ENCODE measurements at regions not wholly inside any gene's neighbourhood (a gene's known extent, or its start where the extent isn't known, plus 50 kb on each side); places are given as distances from the start of the nearest gene placed in this dataset.

DNA sequence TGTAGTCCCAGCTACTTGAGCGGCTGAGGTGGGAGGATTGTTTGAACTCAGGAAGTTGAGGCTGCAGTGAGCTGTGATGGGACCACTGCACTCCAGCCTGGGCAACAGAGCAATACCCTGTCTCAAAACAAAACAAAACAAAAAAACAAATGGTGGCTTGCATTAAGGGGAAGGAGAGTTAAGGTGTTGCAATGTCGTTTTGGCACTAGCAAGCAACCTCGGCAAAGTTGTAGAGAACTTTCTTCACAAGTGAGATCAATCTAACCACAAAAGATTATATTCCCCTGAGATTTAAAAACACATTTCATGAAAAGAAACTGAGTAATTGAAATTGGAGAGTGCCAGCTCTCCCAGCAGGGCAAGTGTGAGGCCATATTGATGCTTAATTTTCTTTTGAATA lies 153.7 kb downstream of the KLF5 start:
- H3K4me1 ChIP-seq, result no peaks in the 10 kb centered on the region
- WGBS, result 84% methylated on average over 3 of the region's 3 CpGs
- H3K27me3 ChIP-seq, result no peaks in the 10 kb centered on the region
- DNase-seq (ENCODE audit: extremely low spot score), result no peak
- H3K9me3 ChIP-seq, result no peaks in the 10 kb centered on the region
- H3K36me3 ChIP-seq, result no peaks in the 10 kb centered on the region
- H3K4me3 ChIP-seq, result no peak overlapping the region
- TF ChIP-seq EP300 (IDR thresholded peaks at IDR 0.05) (no peak), POLR2AphosphoS5 (IDR thresholded peaks at IDR 0.05) (no peak), POLR2A (IDR thresholded peaks at IDR 0.05; ENCODE audit: low read depth) (no peak)
- TF ChIP-seq, protein P1, sequence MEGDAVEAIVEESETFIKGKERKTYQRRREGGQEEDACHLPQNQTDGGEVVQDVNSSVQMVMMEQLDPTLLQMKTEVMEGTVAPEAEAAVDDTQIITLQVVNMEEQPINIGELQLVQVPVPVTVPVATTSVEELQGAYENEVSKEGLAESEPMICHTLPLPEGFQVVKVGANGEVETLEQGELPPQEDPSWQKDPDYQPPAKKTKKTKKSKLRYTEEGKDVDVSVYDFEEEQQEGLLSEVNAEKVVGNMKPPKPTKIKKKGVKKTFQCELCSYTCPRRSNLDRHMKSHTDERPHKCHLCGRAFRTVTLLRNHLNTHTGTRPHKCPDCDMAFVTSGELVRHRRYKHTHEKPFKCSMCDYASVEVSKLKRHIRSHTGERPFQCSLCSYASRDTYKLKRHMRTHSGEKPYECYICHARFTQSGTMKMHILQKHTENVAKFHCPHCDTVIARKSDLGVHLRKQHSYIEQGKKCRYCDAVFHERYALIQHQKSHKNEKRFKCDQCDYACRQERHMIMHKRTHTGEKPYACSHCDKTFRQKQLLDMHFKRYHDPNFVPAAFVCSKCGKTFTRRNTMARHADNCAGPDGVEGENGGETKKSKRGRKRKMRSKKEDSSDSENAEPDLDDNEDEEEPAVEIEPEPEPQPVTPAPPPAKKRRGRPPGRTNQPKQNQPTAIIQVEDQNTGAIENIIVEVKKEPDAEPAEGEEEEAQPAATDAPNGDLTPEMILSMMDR (IDR thresholded peaks at IDR 0.05), result no peak
- intact Hi-C loops (cut with DNase I), result no loop called here
- no peak overlapping the region for H3K27ac ChIP-seq (replicated peaks in 1 of 4)

DNA sequence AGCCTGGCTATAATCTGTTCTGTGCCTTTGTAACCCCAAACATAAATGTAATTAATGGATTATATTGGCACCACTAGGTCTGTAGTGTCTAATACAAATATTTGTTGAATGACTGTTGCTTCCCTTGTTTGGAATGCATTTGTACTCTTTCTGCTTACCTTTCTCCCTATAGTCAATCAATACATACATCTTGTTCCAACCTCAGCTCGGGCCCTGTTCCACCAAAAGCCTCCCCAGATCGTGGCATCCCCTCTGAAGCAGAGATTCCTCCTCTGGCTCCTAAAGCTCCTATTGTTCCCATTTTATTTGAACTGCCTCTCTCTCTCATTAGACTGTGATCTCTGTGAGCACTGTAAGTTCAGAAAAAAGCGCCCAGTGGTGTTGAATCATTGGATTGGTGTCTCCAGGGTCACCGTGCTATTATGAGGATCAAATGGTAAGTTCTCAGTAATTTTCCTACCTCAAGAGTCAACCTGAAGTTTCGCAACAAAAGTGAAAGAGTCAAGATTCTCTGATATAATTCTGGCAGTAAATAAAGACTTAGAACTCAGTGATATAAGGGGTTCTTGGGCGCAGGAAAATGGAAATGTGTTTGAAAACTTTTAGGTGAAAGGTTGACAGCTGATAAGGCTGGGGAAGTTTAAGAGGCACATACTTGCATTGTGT lies 151.5 kb downstream of the KLF5 start:
- DNase-seq (ENCODE audit: extremely low spot score), result no peak
- intact Hi-C loops (cut with DNase I), result no loop called here
- Histone ChIP-seq H3K4me1 (no peaks in the 10 kb centered on the region), H3K27me3 (no peaks in the 10 kb centered on the region), H3K36me3 (no peaks in the 10 kb centered on the region), H3K27ac (replicated peaks in 1 of 4) (no peak overlapping the region), H3K4me3 (no peak overlapping the region), H3K9me3 (no peaks in the 10 kb centered on the region)
- 82% methylated on average over 6 of the region's 6 CpGs for WGBS
- no peak for TF ChIP-seq EP300 (IDR thresholded peaks at IDR 0.05)
- TF ChIP-seq, protein P1 (IDR thresholded peaks at IDR 0.05), result no peak
- TF ChIP-seq POLR2A (IDR thresholded peaks at IDR 0.05; ENCODE audit: low read depth), result no peak
- TF ChIP-seq POLR2AphosphoS5 (IDR thresholded peaks at IDR 0.05), result no peak

DNA sequence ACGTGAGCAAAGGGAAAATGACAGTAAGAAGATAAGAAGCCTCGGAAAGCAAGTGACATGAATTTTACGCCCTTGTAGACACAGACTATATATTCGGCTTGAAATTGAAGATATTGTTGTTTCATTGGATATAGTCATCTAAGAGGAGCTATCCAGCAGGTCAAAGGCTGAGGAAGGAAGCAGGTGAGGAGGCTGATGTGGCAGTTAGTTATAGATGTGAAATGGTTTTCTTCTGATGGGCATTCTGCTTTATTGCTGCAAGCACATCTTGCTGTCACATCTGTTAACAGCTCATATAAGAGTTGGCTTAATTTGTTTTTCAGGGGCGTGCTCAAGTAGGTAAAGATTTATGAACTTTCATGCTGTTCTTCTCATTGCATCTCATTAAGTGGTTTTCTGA lies 146.1 kb downstream of the KLF5 start:
- 83% methylated on average over 5 of the region's 5 CpGs for WGBS
- H3K27me3 ChIP-seq, result no peaks in the 10 kb centered on the region
- DNase-seq (ENCODE audit: extremely low spot score), result no peak
- H3K4me1 ChIP-seq, result no peaks in the 10 kb centered on the region
- H3K27ac ChIP-seq (replicated peaks in 1 of 4), result no peak overlapping the region
- no peaks in the 10 kb centered on the region for H3K36me3 ChIP-seq
- intact Hi-C loops (cut with DNase I), result no loop called here
- no peaks in the 10 kb centered on the region for H3K9me3 ChIP-seq
- TF ChIP-seq POLR2AphosphoS5 (IDR thresholded peaks at IDR 0.05), result no peak
- TF ChIP-seq EP300 (IDR thresholded peaks at IDR 0.05), result no peak
- no peak overlapping the region for H3K4me3 ChIP-seq

DNA sequence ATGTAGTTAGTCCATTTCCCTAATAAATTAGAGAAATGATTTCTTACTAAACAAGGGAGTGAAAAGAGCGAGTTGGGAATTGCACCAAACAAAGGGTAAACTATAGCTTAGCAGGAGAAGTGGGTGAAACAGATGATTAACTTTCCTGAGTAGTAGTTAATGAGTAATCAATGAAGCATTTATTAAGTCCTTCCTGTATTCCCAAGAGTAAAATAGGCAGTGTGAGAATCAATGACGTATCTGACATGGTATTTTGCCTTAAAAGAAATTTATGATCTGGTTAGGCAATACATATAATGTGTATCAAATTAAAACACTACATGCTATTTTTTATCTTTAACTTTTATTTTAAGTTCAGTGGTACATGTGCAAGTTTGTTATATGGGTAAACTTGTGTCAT lies 142.8 kb downstream of the KLF5 start:
- Histone ChIP-seq H3K36me3 (no peaks in the 10 kb centered on the region), H3K4me3 (no peak overlapping the region), H3K4me1 (no peaks in the 10 kb centered on the region), H3K27me3 (no peaks in the 10 kb centered on the region), H3K9me3 (no peaks in the 10 kb centered on the region), H3K27ac (replicated peaks in 1 of 4) (no peak overlapping the region)
- intact Hi-C loops (cut with DNase I), result no loop called here
- DNase-seq (ENCODE audit: extremely low spot score), result no peak
- TF ChIP-seq EP300 (IDR thresholded peaks at IDR 0.05), result no peak
- no peak for TF ChIP-seq POLR2AphosphoS5 (IDR thresholded peaks at IDR 0.05)
- TF ChIP-seq, protein P1 (IDR thresholded peaks at IDR 0.05), result no peak
- no peak for TF ChIP-seq POLR2A (IDR thresholded peaks at IDR 0.05; ENCODE audit: low read depth)
- 84% methylated on average over 2 of the region's 2 CpGs for WGBS

DNA sequence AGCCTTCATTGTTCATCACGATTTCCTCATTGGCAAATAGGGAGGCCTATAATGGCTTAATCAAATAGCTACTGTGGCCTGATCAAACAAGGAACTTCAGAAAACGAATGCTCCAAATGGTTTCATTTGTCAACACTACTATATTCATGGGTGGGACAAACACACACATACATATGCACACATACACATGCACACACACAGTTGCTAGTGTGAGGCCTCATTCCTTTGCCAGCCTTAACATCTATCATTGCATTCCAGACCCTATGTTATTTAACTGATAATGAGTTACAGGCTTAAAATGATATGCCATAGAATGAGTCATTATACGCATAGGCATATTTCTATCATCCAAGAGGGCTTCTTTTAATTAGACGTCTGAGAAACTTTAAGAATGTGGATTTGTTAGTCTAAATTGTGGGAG lies 140.2 kb downstream of the KLF5 start:
- DNase-seq (ENCODE audit: extremely low spot score), result no peak
- Histone ChIP-seq H3K4me1 (no peaks in the 10 kb centered on the region), H3K36me3 (no peaks in the 10 kb centered on the region), H3K9me3 (no peaks in the 10 kb centered on the region), H3K4me3 (no peak overlapping the region), H3K27me3 (no peaks in the 10 kb centered on the region), H3K27ac (replicated peaks in 1 of 4) (no peak overlapping the region)
- intact Hi-C loops (cut with DNase I), result no loop called here
- WGBS, result 80% methylated on average over 4 of the region's 4 CpGs
- no peak for TF ChIP-seq EP300 (IDR thresholded peaks at IDR 0.05)

DNA sequence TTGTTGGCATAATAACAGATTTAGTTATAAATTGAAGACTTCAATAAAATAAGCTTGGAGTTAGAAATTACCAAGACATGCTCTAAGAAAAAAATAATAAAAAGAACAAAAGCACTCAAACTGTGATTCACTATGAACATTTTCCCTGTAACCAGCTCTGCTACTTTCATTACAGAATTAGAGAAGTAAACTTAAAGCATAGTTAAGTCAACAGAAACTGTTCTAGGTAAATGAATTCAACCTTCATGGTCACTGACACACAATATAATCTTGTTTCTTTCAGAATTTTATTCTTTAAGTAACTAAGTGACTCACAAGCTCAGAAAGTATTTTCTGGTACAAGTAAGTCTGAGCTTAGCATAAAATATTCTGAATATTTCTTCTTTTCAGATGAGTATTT lies 136.3 kb downstream of the KLF5 start:
- no peak overlapping the region for H3K4me3 ChIP-seq
- TF ChIP-seq, protein P1 (IDR thresholded peaks at IDR 0.05), result no peak
- TF ChIP-seq EP300 (IDR thresholded peaks at IDR 0.05) (no peak), POLR2AphosphoS5 (IDR thresholded peaks at IDR 0.05) (no peak), POLR2A (IDR thresholded peaks at IDR 0.05; ENCODE audit: low read depth) (no peak)
- no peaks in the 10 kb centered on the region for H3K4me1 ChIP-seq
- H3K27me3 ChIP-seq, result no peaks in the 10 kb centered on the region
- no peaks in the 10 kb centered on the region for H3K36me3 ChIP-seq
- intact Hi-C loops (cut with DNase I), result no loop called here
- DNase-seq (ENCODE audit: extremely low spot score), result no peak
- no peaks in the 10 kb centered on the region for H3K9me3 ChIP-seq
- no peak overlapping the region for H3K27ac ChIP-seq (replicated peaks in 1 of 4)

Measured in esophagus muscularis mucosa (tissue), 4 donors.